Transverse colon (tissue), 3 donors: ENCODE measurements at regions not wholly inside any gene's neighbourhood (a gene's known extent, or its start where the extent isn't known, plus 50 kb on each side); places are given as distances from the start of the nearest gene placed in this dataset.

Source experiments
- POLR2A ChIP-seq: fragments of 450-650 bp; IDR thresholded peaks from one replicate; pipeline ENCODE4 v1.6.1; 2016; ENCODE audit warnings: antibody characterized with exemption, mild to moderate bottlenecking, moderate library complexity
- POLR2AphosphoS5 ChIP-seq, 3 donors: sonication (generic); formaldehyde crosslinking; IDR thresholded peaks; one replicate each; pipeline ENCODE4 v1.6.1; 2016; ENCODE audit warnings: antibody characterized with exemption in 3 of 3

DNA sequence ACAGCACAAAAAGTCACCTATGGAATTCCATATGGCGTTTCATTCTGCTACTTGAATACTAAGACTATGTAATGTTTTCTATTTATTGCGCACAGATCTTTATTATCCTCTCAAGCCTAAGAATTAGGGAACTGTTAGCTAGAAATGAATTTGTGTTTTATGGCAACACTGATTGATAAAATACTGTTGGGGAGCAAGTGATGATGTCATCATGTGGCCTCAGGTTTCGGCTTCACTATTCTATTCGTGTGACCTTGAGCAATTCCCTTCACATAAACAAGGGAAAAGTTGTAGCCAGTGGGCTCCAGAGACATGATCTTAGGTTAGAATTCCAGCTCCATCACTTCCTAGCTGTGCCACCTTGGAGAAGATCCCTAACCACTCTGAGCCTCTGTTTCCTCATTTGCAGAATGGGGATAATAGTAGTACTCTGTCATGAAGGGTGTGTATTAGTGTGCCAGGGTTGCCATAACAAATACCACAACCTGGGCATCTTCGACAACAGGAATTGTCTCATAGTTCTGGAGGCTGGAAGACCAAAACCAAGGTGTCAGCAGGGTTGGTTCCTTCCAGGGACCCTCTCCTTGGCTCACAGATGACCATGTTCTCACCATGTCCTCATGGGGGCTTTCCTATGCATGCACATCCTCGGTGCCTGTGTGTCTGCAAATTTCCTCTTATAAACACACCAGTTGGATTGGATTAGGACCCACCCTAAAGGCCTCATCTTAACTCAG, 371.2 kb downstream of the RRAGC start:
- TF ChIP-seq POLR2AphosphoS5 (IDR thresholded peaks at IDR 0.05) (no peak), POLR2A (no peak)
